Liver (tissue), 8 donors: ENCODE measurements at regions not wholly inside any gene's neighbourhood (a gene's known extent, or its start where the extent isn't known, plus 50 kb on each side); places are given as distances from the start of the nearest gene placed in this dataset.

Experiments
- DNase-seq: peaks from one replicate; pipeline ENCODE4 v3.0.0-alpha.2; 2017; ENCODE audit warnings: low spot score
- H3K27ac ChIP-seq, 2 donors: one replicate each; pipeline ENCODE4 v1.7.0; 2013; ENCODE audit warnings: inconsistent platforms in 2 of 2, low read length in 2 of 2, control low read depth in 1 of 2, low read depth in 1 of 2, mild to moderate bottlenecking in 1 of 2
- H3K27me3 ChIP-seq, 4 donors: one replicate each; pipeline versions ENCODE4 v1.6.1 to v1.7.0; 2013; ENCODE audit warnings: low read length in 3 of 4, inconsistent platforms in 1 of 4, mild to moderate bottlenecking in 1 of 4, moderate library complexity in 1 of 4; ENCODE audit not compliant: control insufficient read depth in 4 of 4, insufficient read depth in 4 of 4
- H3K36me3 ChIP-seq, 4 donors: one replicate each; pipeline versions ENCODE4 v1.6.1 to v1.7.0; 2013; ENCODE audit warnings: low read length in 3 of 4, mild to moderate bottlenecking in 3 of 4, low read depth in 1 of 4, moderate library complexity in 1 of 4; ENCODE audit not compliant: control insufficient read depth in 4 of 4, insufficient read depth in 3 of 4
- H3K4me1 ChIP-seq, 4 donors: one replicate each; pipeline versions ENCODE4 v1.6.1 to v1.7.0; 2013; ENCODE audit warnings: low read length in 3 of 4, mild to moderate bottlenecking in 3 of 4, moderate library complexity in 1 of 4; ENCODE audit not compliant: control insufficient read depth in 4 of 4, insufficient read depth in 4 of 4
- H3K4me3 ChIP-seq, 3 donors: one replicate each; pipeline versions ENCODE4 v1.6.1 to v1.7.0; 2013; ENCODE audit warnings: low read length in 3 of 3, control low read depth in 1 of 3, low read depth in 1 of 3, mild to moderate bottlenecking in 1 of 3
- H3K9ac ChIP-seq, 2 donors: one replicate each; pipeline ENCODE4 v1.7.0; 2013; ENCODE audit warnings: low read length in 2 of 2, mild to moderate bottlenecking in 2 of 2, moderate library complexity in 2 of 2, control low read depth in 1 of 2, low read depth in 1 of 2
- H3K9me3 ChIP-seq, 4 donors: one replicate each; pipeline versions ENCODE4 v1.6.1 to v1.7.0; 2013; ENCODE audit warnings: low read length in 3 of 4; ENCODE audit not compliant: control insufficient read depth in 4 of 4
- ATF3 ChIP-seq: IDR thresholded peaks from 2 replicates; pipeline ENCODE4 v1.6.1; 2016; ENCODE audit warnings: antibody characterized with exemption
- CTCF ChIP-seq: fragments of 150-350 bp; IDR thresholded peaks from 2 replicates; pipeline ENCODE4 v1.5.1; 2017; ENCODE audit warnings: improper control_type of control experiment, low read depth, low read length; ENCODE audit not compliant: missing input control
- EGR1 ChIP-seq, 2 donors: IDR thresholded peaks; 2 replicates each; pipeline ENCODE4 v1.6.1; 2016 to 2018; ENCODE audit warnings: antibody characterized with exemption in 2 of 2, low read depth in 2 of 2
- FOXA1 ChIP-seq: IDR thresholded peaks from 2 replicates; pipeline ENCODE4 v1.6.1; 2016; ENCODE audit warnings: antibody characterized with exemption
- FOXA2 ChIP-seq: IDR thresholded peaks from 2 replicates; pipeline ENCODE4 v1.6.1; 2016; ENCODE audit warnings: antibody characterized with exemption
- GABPA ChIP-seq, 2 donors: IDR thresholded peaks in 1 of 2; conservative IDR thresholded peaks in 1 of 2; 2 replicates each; pipeline ENCODE4 v1.6.1; 2016; ENCODE audit warnings: antibody characterized with exemption in 2 of 2, mild to moderate bottlenecking in 1 of 2, moderate library complexity in 1 of 2
- HNF4A ChIP-seq, 2 donors: conservative IDR thresholded peaks; 2 replicates each; pipeline ENCODE4 v1.6.1; 2016; ENCODE audit warnings: antibody characterized with exemption in 2 of 2, mild to moderate bottlenecking in 2 of 2
- HNF4G ChIP-seq: IDR thresholded peaks from 2 replicates; pipeline ENCODE4 v1.6.1; 2016; ENCODE audit warnings: antibody characterized with exemption
- JUND ChIP-seq, 2 donors: IDR thresholded peaks; 2 replicates each; pipeline ENCODE4 v1.6.1; 2016; ENCODE audit warnings: antibody characterized with exemption in 2 of 2
- MAX ChIP-seq: IDR thresholded peaks from 2 replicates; pipeline ENCODE4 v1.6.1; 2016; ENCODE audit warnings: antibody characterized with exemption
- NR2F2 ChIP-seq: IDR thresholded peaks from 2 replicates; pipeline ENCODE4 v1.6.1; 2016; ENCODE audit warnings: antibody characterized with exemption
- RAD21 ChIP-seq, 2 donors: IDR thresholded peaks; 2 replicates each; pipeline ENCODE4 v1.6.1; 2016; ENCODE audit warnings: antibody characterized with exemption in 2 of 2, mild to moderate bottlenecking in 2 of 2
- RXRA ChIP-seq, 2 donors: IDR thresholded peaks; 2 replicates each; pipeline ENCODE4 v1.6.1; 2017 to 2018; ENCODE audit warnings: antibody characterized with exemption in 2 of 2, mild to moderate bottlenecking in 1 of 2
- SP1 ChIP-seq: IDR thresholded peaks from 2 replicates; pipeline ENCODE4 v1.6.1; 2018; ENCODE audit warnings: antibody characterized with exemption, mild to moderate bottlenecking
- YY1 ChIP-seq: IDR thresholded peaks from 2 replicates; pipeline ENCODE4 v1.6.1; 2016; ENCODE audit warnings: antibody characterized with exemption, mild to moderate bottlenecking
- WGBS: extraction: QIAGEN DNeasy Blood & Tissue Kit; methylation state at CpG from one replicate; pipeline ENCODE4 v1.1.7; 2013; 5-methylcytosine and 5-hydroxymethylcytosine counted together
- TF ChIP-seq, protein P1 (sequence below): IDR thresholded peaks from 2 replicates; pipeline ENCODE4 v1.6.1; 2016; ENCODE audit warnings: antibody characterized with exemption
- TF ChIP-seq, protein P2 (sequence below): IDR thresholded peaks from 2 replicates; pipeline ENCODE4 v1.6.1; 2016; ENCODE audit warnings: antibody characterized with exemption, mild to moderate bottlenecking
- donor health status: healthy.
- donor health status: healthy.
- donor health status: healthy.
- donor health status: healthy.
- donor health status: healthy.

DNA sequence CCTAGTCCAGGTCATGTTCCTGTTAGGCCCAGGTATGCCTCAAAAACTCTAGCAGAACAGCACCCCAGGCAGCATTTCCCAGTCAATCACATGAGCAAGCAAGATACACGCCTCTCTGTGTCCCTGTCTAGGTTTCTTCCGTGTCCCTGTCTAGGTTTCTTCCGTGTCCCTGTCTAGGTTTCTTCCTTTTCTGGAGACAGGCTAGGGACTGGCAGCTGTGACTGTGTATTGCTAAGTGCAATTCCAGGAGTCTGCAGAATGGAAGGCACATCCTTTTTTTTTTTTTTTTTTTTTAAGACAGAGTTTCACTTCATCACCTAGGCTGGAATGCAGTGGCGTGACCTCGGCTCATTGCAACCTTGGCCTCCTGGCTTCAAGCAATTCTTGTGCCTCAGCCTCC, 77.6 kb downstream of the SETD4 start:
- H3K36me3 ChIP-seq = no peaks in the 10 kb centered on the region
- no peak overlapping the region for H3K27ac ChIP-seq
- H3K9ac ChIP-seq = no peak overlapping the region
- no peaks in the 10 kb centered on the region for H3K27me3 ChIP-seq
- peaks cover 0 to 3% (median 0%) of the 10 kb centered on the region in 4 donors for H3K4me1 ChIP-seq
- WGBS = 88% methylated on average over 5 of the region's 5 CpGs
- TF ChIP-seq SP1 (no peak), HNF4A (conservative IDR thresholded peaks at IDR 0.05) (no peak), FOXA2 (no peak), GABPA (IDR thresholded peaks at IDR 0.05 in 1 of 2, conservative IDR thresholded peaks at IDR 0.05 in 1 of 2) (no peak), FOXA1 (no peak), YY1 (no peak), ATF3 (no peak), CTCF (no peak), RXRA (IDR thresholded peaks at IDR 0.05) (no peak), MAX (no peak), JUND (IDR thresholded peaks at IDR 0.05) (no peak), HNF4G (no peak), EGR1 (IDR thresholded peaks at IDR 0.05; ENCODE audit: low read depth in 2 of 2) (no peak), RAD21 (IDR thresholded peaks at IDR 0.05) (no peak), NR2F2 (no peak)
- TF ChIP-seq, protein P1, sequence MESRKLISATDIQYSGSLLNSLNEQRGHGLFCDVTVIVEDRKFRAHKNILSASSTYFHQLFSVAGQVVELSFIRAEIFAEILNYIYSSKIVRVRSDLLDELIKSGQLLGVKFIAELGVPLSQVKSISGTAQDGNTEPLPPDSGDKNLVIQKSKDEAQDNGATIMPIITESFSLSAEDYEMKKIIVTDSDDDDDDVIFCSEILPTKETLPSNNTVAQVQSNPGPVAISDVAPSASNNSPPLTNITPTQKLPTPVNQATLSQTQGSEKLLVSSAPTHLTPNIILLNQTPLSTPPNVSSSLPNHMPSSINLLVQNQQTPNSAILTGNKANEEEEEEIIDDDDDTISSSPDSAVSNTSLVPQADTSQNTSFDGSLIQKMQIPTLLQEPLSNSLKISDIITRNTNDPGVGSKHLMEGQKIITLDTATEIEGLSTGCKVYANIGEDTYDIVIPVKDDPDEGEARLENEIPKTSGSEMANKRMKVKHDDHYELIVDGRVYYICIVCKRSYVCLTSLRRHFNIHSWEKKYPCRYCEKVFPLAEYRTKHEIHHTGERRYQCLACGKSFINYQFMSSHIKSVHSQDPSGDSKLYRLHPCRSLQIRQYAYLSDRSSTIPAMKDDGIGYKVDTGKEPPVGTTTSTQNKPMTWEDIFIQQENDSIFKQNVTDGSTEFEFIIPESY = no peak
- TF ChIP-seq, protein P2, sequence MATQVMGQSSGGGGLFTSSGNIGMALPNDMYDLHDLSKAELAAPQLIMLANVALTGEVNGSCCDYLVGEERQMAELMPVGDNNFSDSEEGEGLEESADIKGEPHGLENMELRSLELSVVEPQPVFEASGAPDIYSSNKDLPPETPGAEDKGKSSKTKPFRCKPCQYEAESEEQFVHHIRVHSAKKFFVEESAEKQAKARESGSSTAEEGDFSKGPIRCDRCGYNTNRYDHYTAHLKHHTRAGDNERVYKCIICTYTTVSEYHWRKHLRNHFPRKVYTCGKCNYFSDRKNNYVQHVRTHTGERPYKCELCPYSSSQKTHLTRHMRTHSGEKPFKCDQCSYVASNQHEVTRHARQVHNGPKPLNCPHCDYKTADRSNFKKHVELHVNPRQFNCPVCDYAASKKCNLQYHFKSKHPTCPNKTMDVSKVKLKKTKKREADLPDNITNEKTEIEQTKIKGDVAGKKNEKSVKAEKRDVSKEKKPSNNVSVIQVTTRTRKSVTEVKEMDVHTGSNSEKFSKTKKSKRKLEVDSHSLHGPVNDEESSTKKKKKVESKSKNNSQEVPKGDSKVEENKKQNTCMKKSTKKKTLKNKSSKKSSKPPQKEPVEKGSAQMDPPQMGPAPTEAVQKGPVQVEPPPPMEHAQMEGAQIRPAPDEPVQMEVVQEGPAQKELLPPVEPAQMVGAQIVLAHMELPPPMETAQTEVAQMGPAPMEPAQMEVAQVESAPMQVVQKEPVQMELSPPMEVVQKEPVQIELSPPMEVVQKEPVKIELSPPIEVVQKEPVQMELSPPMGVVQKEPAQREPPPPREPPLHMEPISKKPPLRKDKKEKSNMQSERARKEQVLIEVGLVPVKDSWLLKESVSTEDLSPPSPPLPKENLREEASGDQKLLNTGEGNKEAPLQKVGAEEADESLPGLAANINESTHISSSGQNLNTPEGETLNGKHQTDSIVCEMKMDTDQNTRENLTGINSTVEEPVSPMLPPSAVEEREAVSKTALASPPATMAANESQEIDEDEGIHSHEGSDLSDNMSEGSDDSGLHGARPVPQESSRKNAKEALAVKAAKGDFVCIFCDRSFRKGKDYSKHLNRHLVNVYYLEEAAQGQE = no peak
- DNase-seq = no peak
- peaks cover 0 to 9% (median 0%) of the 10 kb centered on the region in 4 donors for H3K9me3 ChIP-seq
- H3K4me3 ChIP-seq = no peak overlapping the region
